Stomach (tissue), 4 donors: ENCODE measurements at regions not wholly inside any gene's neighbourhood (a gene's known extent, or its start where the extent isn't known, plus 50 kb on each side); places are given as distances from the start of the nearest gene placed in this dataset.

Experiments used
- CTCF ChIP-seq, 7 experiments: fragments of 450-650 bp in 4 of 7; fragments of 200-600 bp in 3 of 7; sonication (generic) in 3 of 7; IDR thresholded peaks; one replicate each; pipeline ENCODE4 v1.5.1; 2016 to 2019; ENCODE audit warnings: antibody characterized with exemption in 7 of 7, control low read depth in 2 of 7, mild to moderate bottlenecking in 1 of 7
- EP300 ChIP-seq: sonication (generic); formaldehyde crosslinking; IDR thresholded peaks from one replicate; pipeline ENCODE4 v1.6.1; 2017; ENCODE audit warnings: antibody characterized with exemption
- POLR2A ChIP-seq, 4 donors: fragments of 450-650 bp; IDR thresholded peaks; one replicate each; pipeline ENCODE4 v1.6.1; 2016; ENCODE audit warnings: antibody characterized with exemption in 4 of 4, control low read depth in 2 of 4, mild to moderate bottlenecking in 1 of 4, moderate library complexity in 1 of 4
- POLR2AphosphoS5 ChIP-seq, 3 donors: sonication (generic); formaldehyde crosslinking; IDR thresholded peaks; one replicate each; pipeline ENCODE4 v1.6.1; 2016; ENCODE audit warnings: antibody characterized with exemption in 3 of 3

DNA sequence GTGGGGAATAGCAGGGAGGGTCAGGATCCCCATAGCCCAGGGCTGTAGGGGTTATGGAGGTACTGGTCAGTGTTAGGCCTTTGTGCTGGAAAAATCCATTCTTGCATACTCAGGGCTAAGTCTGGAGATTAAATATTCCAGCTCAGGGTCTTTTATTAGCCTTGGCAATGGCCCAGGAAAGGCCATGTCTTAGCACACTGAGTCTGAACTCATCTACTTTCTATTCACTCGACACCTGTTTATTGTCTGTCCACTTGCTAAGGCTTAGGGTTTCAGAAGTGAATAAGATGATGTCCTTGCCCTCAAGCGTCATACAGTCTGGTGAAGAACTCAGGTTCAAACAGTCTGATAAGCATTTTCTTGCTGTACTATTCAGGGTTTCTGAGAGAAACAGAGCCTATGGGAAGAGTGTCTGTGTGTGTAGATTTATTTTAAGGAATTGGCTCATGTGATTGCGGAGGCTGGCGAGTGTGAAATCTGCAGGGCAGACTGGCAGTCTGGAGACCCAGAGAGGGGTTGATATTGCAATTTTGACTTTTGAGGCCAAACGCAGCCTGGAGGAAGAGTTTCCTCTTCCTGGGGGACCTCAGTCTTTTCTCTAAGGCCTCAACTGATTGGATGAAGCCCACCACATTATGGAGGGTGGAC, 135.8 kb downstream of the RAMP3 start:
- no peak for TF ChIP-seq POLR2AphosphoS5 (IDR thresholded peaks at IDR 0.05)
- TF ChIP-seq CTCF (IDR thresholded peaks at IDR 0.05): no peak
- TF ChIP-seq POLR2A (IDR thresholded peaks at IDR 0.05): no peak
- TF ChIP-seq EP300: no peak
